ENCODE measurements at regions not wholly inside any gene's neighbourhood (a gene's known extent, or its start where the extent isn't known, plus 50 kb on each side); places are given as distances from the start of the nearest gene placed in this dataset.

GRCh38 chr4:188620608-188621007, 481.4 kb downstream of the TRIML1 start:
- Histone ChIP-seq H3K23ac (ENCODE audit: low read depth, low read length) (no peak overlapping the region), H3K9ac (ENCODE audit: low read depth, low read length) (no peak overlapping the region), H3K27ac (ENCODE audit: insufficient read depth, low read length) (peak overlapping the region; percentile 51; the same call in 1 of the 2 replicates), H2BK120ac (ENCODE audit: low read depth, low read length) (no peak overlapping the region), H3K79me1 (ENCODE audit: low read depth in 1 of 2, low read length in 2 of 2) (no peaks in the 10 kb centered on the region), H3K4ac (ENCODE audit: low read depth, low read length) (no peak overlapping the region), H2BK15ac (ENCODE audit: low read depth, low read length) (no peak overlapping the region), H3K56ac (ENCODE audit: extremely low read depth, insufficient read depth, low read length) (no peak overlapping the region), H2AK9ac (replicated peaks; ENCODE audit: low read depth, low read length, poor library complexity) (no peak overlapping the region), H3K18ac (ENCODE audit: low read depth, low read length) (peak overlapping the region; percentile 6; the same call in 1 of the 2 replicates), H3K14ac (replicated peaks; ENCODE audit: low read depth, low read length) (no peak overlapping the region), H4K20me1 (ENCODE audit: insufficient read depth, low read length) (no peaks in the 10 kb centered on the region), H3K27me3 (ENCODE audit: control insufficient read depth, insufficient read depth, low read length) (no peaks in the 10 kb centered on the region), H4K5ac (ENCODE audit: low read depth, low read length) (peak overlapping the region; percentile 30; the same call in 1 of the 2 replicates), H2BK20ac (ENCODE audit: low read depth, low read length) (no peak overlapping the region), H4K91ac (ENCODE audit: insufficient read depth, low read depth, low read length) (no peak overlapping the region), H3K4me1 (ENCODE audit: control insufficient read depth, insufficient read depth, low read length) (no peaks in the 10 kb centered on the region; the same call in none of the 2 replicates), H2AFZ (replicated peaks; ENCODE audit: low read length, poor library complexity) (no peak overlapping the region), H2AK5ac (ENCODE audit: low read depth, low read length) (no peak overlapping the region), H3K9me3 (ENCODE audit: control insufficient read depth, insufficient read depth, low read length) (no peaks in the 10 kb centered on the region), H3K36me3 (ENCODE audit: control insufficient read depth, insufficient read depth, low read length) (no peaks in the 10 kb centered on the region), H3K9me1 (ENCODE audit: insufficient read depth, low read length) (no peaks in the 10 kb centered on the region), H2BK5ac (ENCODE audit: low read depth, low read length, poor library complexity, severe bottlenecking) (no peak overlapping the region), H3K4me3 (ENCODE audit: insufficient read depth, low read depth, low read length) (no peak overlapping the region), H3K4me2 (ENCODE audit: low read depth, low read length) (peak overlapping the region; percentile 60), H4K8ac (ENCODE audit: low read depth in 2 of 2, low read length in 2 of 2) (no peak overlapping the region)
- WGBS, 2 experiments (ENCODE audit: extremely low coverage in 2 of 2, insufficient read length in 1 of 2): no CpG with 5 or more reads among the region's 2 CpGs
- intact Hi-C loops (cut with micrococcal nuclease) (loop anchor here (10.0 kb wide), 1 partner anchor 584 kb away; no protein-coding TSS in a partner anchor), dilution Hi-C loops (cut with HindIII; ENCODE audit: low sequenced_read_pairs, unreplicated experiment) (no loop called here), in situ Hi-C loops (cut with MboI; ENCODE audit: low sequenced_read_pairs) (no loop called here)
- DNase-seq: no peak
- POLR2A ChIA-PET (ENCODE audit: unreplicated experiment): no interaction called here
- no TSS peak for BruUV-seq (replicated peaks)
- no peak for TF ChIP-seq MXI1 (IDR thresholded peaks at IDR 0.05; ENCODE audit: borderline replicate concordance, low read depth, low read length)
- no peak for TF ChIP-seq CEBPB (IDR thresholded peaks at IDR 0.05; ENCODE audit: low read depth, low read length)
- TF ChIP-seq MAZ (IDR thresholded peaks at IDR 0.05; ENCODE audit: borderline replicate concordance, low read depth, low read length): no peak
- no peak for TF ChIP-seq MAFK (IDR thresholded peaks at IDR 0.05; ENCODE audit: low read depth, low read length)
- TF ChIP-seq ELK1 (IDR thresholded peaks at IDR 0.05; ENCODE audit: borderline replicate concordance, low read depth, low read length): no peak
- TF ChIP-seq RAD21 (IDR thresholded peaks at IDR 0.05; ENCODE audit: low read length): no peak
- TF ChIP-seq FOS (IDR thresholded peaks at IDR 0.05; ENCODE audit: low read depth, low read length): no peak
- CTCF ChIA-PET: no interaction called here
- ATAC-seq (ENCODE audit: low read depth): peak; percentile 44

All from IMR-90 (cell line).